PC-3 (cell line): ENCODE measurements at regions not wholly inside any gene's neighbourhood (a gene's known extent, or its start where the extent isn't known, plus 50 kb on each side); places are given as distances from the start of the nearest gene placed in this dataset.

Source experiments
- EZH2 ChIP-seq: fragments of 300-600 bp; sonication (generic); IDR thresholded peaks from one replicate; pipeline ENCODE4 v1.6.1; 2017; ENCODE audit warnings: antibody characterized with exemption, mild to moderate bottlenecking, low read length; ENCODE audit not compliant: unreplicated experiment
- TF ChIP-seq, protein P1 (sequence below): fragments of 300-600 bp; sonication (generic); conservative IDR thresholded peaks from 2 replicates; pipeline ENCODE4 v1.5.1; 2017; ENCODE audit warnings: antibody characterized with exemption, low read depth, mild to moderate bottlenecking, low read length

DNA sequence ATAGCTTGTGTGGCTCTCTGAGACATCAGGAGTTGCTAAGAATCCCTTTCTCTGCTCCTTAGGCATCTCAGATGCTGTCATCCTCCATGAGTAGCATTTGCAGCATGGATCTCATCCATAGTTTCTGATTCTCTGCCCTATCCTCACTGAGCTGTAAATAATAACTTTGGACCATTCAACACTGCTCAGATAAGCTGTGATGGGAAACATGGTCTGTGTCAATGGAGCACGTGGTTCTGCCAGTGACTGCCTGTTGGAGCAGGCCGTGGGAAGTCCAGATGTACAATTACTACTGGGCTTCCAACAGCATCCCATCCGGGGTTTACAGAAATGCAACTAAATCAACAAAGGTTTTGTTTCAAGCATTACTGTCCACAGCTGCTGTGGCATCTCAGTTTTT lies 160.1 kb downstream of the OR4C45 start:
- TF ChIP-seq, protein P1, sequence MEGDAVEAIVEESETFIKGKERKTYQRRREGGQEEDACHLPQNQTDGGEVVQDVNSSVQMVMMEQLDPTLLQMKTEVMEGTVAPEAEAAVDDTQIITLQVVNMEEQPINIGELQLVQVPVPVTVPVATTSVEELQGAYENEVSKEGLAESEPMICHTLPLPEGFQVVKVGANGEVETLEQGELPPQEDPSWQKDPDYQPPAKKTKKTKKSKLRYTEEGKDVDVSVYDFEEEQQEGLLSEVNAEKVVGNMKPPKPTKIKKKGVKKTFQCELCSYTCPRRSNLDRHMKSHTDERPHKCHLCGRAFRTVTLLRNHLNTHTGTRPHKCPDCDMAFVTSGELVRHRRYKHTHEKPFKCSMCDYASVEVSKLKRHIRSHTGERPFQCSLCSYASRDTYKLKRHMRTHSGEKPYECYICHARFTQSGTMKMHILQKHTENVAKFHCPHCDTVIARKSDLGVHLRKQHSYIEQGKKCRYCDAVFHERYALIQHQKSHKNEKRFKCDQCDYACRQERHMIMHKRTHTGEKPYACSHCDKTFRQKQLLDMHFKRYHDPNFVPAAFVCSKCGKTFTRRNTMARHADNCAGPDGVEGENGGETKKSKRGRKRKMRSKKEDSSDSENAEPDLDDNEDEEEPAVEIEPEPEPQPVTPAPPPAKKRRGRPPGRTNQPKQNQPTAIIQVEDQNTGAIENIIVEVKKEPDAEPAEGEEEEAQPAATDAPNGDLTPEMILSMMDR, result no peak
- TF ChIP-seq EZH2, result no peak
